HL-60 (cell line): ENCODE measurements at regions not wholly inside any gene's neighbourhood (a gene's known extent, or its start where the extent isn't known, plus 50 kb on each side); places are given as distances from the start of the nearest gene placed in this dataset.

Experiments
- DNase-seq, 2 experiments: peaks; one replicate each; pipeline ENCODE4 v3.0.0-alpha.2; 2010 to 2020; ENCODE audit warnings: low read depth in 1 of 2, low spot score in 1 of 2
- H3K27ac ChIP-seq: fragments of 250-450 bp; sonication (Bioruptor Pico); replicated peaks from 2 replicates; pipeline ENCODE4 v1.5.1; 2020; ENCODE audit warnings: mild to moderate bottlenecking, moderate library complexity
- H3K27me3 ChIP-seq: fragments of 250-450 bp; sonication (Bioruptor Pico); 2 replicates; pipeline ENCODE4 v1.5.1; 2021; ENCODE audit warnings: mild to moderate bottlenecking, moderate library complexity; ENCODE audit not compliant: insufficient read depth, poor library complexity, severe bottlenecking
- H3K4me3 ChIP-seq: replicated peaks from 2 replicates; pipeline ENCODE4 v1.5.1; 2011; ENCODE audit warnings: mild to moderate bottlenecking, control low read depth, low read length; ENCODE audit not compliant: insufficient read depth
- GABPA ChIP-seq: IDR thresholded peaks from 2 replicates; pipeline ENCODE4 v1.6.1; 2012; ENCODE audit warnings: low read depth
- POLR2AphosphoS5 ChIP-seq: IDR thresholded peaks from 2 replicates; pipeline ENCODE4 v1.6.1; 2012; ENCODE audit warnings: low read depth
- SPI1 ChIP-seq: IDR thresholded peaks from 2 replicates; pipeline ENCODE4 v1.6.1; 2012; ENCODE audit warnings: low read depth, mild to moderate bottlenecking, borderline replicate concordance
- TF ChIP-seq, protein P1 (sequence below): IDR thresholded peaks from one replicate; pipeline ENCODE4 v1.5.1; 2011; ENCODE audit warnings: low read length, control low read depth, inconsistent platforms; ENCODE audit not compliant: insufficient read depth
- TF ChIP-seq, protein P2 (sequence below): IDR thresholded peaks from 2 replicates; pipeline ENCODE4 v1.6.1; 2012; ENCODE audit warnings: low read depth; ENCODE audit not compliant: insufficient replicate concordance

DNA sequence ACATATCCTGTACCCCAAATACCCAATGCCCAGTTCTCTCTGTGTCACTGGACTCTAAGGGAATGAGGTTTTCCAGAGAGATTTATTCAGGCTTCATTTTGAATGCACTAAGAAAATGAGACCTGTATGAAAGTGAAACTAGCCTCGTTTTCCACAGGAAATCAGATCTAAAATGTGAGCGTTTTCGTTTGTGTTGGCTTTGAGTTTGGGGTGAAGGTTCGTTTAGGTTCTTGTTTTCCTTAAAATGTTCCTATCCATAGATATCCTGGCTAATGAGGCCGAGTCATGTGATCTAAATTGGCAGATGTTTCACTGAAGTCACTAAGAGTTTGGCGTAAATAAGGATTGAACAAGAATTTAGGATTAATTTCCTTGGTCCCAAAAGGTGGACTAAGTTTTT, 90.9 kb upstream of the BMPER start:
- H3K27ac ChIP-seq, result no peak overlapping the region
- H3K4me3 ChIP-seq, result no peak overlapping the region
- TF ChIP-seq, protein P1, sequence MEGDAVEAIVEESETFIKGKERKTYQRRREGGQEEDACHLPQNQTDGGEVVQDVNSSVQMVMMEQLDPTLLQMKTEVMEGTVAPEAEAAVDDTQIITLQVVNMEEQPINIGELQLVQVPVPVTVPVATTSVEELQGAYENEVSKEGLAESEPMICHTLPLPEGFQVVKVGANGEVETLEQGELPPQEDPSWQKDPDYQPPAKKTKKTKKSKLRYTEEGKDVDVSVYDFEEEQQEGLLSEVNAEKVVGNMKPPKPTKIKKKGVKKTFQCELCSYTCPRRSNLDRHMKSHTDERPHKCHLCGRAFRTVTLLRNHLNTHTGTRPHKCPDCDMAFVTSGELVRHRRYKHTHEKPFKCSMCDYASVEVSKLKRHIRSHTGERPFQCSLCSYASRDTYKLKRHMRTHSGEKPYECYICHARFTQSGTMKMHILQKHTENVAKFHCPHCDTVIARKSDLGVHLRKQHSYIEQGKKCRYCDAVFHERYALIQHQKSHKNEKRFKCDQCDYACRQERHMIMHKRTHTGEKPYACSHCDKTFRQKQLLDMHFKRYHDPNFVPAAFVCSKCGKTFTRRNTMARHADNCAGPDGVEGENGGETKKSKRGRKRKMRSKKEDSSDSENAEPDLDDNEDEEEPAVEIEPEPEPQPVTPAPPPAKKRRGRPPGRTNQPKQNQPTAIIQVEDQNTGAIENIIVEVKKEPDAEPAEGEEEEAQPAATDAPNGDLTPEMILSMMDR, result no peak
- TF ChIP-seq SPI1 (no peak), GABPA (no peak), POLR2AphosphoS5 (no peak)
- TF ChIP-seq, protein P2, sequence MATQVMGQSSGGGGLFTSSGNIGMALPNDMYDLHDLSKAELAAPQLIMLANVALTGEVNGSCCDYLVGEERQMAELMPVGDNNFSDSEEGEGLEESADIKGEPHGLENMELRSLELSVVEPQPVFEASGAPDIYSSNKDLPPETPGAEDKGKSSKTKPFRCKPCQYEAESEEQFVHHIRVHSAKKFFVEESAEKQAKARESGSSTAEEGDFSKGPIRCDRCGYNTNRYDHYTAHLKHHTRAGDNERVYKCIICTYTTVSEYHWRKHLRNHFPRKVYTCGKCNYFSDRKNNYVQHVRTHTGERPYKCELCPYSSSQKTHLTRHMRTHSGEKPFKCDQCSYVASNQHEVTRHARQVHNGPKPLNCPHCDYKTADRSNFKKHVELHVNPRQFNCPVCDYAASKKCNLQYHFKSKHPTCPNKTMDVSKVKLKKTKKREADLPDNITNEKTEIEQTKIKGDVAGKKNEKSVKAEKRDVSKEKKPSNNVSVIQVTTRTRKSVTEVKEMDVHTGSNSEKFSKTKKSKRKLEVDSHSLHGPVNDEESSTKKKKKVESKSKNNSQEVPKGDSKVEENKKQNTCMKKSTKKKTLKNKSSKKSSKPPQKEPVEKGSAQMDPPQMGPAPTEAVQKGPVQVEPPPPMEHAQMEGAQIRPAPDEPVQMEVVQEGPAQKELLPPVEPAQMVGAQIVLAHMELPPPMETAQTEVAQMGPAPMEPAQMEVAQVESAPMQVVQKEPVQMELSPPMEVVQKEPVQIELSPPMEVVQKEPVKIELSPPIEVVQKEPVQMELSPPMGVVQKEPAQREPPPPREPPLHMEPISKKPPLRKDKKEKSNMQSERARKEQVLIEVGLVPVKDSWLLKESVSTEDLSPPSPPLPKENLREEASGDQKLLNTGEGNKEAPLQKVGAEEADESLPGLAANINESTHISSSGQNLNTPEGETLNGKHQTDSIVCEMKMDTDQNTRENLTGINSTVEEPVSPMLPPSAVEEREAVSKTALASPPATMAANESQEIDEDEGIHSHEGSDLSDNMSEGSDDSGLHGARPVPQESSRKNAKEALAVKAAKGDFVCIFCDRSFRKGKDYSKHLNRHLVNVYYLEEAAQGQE, result no peak

DNA sequence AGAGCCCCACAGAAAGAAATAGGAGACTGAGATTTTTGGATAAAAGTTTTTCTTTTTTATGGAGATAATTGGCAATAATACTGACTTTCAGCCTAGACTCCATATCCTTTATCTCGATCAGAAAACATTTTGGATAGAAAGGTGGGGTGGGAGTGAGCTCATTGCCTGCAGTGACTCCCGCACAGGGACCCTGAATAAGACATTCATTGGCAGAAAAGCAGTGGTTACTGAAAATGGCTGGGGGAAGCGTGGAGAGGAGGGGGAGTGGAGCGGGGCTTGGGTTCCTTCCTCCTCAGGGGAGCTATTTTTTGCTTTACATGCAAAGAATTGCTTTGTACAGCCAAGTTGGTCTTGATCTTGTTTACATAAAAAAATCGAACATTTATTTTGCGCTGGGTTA, 90.4 kb upstream of the BMPER start:
- Histone ChIP-seq H3K27me3 (no peaks in the 10 kb centered on the region), H3K27ac (no peak overlapping the region), H3K4me3 (no peak overlapping the region)
- TF ChIP-seq GABPA (no peak), POLR2AphosphoS5 (no peak), SPI1 (no peak)
- TF ChIP-seq, protein P1, result no peak
- TF ChIP-seq, protein P2, result no peak
- DNase-seq, result no peak

More for the DNA sequence above, 90.9 kb upstream of the BMPER start:
- H3K27me3 ChIP-seq, result no peaks in the 10 kb centered on the region
- no peak for DNase-seq

DNA sequence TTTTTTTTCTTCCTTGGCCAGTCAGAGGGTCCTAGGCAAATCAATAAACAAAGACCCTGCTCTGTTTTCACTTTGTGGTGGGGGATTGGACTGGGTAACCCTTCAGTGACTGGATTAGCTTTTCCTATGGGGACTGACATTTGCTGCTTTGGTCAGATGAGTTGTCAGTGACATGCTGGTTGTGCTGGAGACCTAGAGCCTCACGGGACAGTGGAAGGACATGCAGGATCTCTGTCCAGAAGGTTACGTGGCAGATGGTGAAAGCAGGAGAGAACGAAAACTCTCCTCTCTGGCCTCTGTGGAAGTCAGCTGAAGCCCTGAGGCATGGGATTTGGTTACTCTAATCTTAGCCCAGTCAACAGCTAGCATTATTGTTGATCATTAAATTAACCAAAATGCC, 90.0 kb upstream of the BMPER start:
- Histone ChIP-seq H3K4me3 (no peak overlapping the region), H3K27me3 (no peaks in the 10 kb centered on the region), H3K27ac (no peak overlapping the region)
- TF ChIP-seq, protein P2, result no peak
- TF ChIP-seq, protein P1, result no peak
- TF ChIP-seq POLR2AphosphoS5, result no peak
- TF ChIP-seq SPI1, result no peak
- no peak for TF ChIP-seq GABPA
- DNase-seq, result no peak
